ENCODE measurements at regions not wholly inside any gene's neighbourhood (a gene's known extent, or its start where the extent isn't known, plus 50 kb on each side); places are given as distances from the start of the nearest gene placed in this dataset.
"Not testable (repeated sequence)": the region's sequence is repeated elsewhere in the genome, so short reads cannot be mapped to it uniquely, and the experiment has no call there.

DNA sequence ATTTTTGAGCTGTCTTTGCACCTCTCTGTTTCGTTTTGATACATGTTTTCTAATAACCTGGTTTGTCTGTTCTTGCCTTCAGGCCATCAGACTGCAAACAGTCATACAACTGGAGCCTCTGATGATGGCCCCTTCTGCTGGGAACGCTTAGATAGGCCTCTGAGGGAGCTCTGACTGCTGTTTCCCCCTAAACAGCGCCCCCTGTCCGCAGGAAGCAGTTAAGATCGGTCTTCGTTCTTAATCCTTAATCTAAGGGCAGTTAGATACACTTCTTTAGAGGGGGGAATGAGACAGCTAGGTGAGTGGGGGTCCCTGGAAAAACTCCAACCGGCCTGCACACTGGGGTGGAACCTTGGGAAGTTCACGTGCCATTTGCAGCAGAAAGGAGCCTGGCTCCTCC, 1338.8 kb upstream of the SEL1L start:
- no peak for DNase-seq

DNA sequence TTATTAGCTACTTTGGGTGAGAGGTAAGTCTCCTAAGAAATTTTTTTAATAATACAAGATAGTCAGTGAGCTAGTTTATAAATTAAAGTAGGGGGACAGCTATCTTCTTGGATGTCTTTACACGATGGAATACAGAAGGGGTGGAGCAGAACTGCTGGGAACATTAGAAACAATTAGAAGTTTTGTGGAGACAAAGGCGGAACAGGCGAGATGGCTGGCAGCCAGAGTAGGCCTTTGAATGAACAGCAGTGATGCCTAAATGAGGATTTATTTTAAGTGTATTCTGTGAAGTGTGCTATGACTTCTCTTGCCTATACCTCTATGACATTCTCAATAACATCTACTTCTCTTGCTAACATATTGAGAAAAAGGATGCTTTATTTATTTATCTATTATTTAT, 1345.3 kb upstream of the SEL1L start:
- no peak for DNase-seq

GRCh38 chr14:82879949-82880535, 1346.4 kb upstream of the SEL1L start:
- DNase-seq = no peak

DNA sequence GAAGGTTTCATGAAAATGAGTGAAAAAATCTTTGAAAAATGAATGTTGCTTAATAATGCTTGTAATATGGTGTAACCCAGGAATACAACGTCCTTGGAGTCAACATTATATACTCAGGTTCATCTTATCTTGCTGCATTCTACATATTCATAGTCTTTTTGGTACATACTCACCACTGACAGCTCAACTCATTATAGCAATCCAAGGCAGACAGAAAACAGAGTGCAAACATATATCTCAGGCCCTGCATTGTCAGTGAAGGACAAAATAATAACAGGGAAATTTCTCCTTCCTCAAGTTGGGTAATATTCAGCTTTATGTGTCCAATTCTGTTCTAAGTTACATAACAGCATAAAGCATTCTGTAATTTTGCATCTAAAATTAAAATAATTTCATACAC, 1353.0 kb upstream of the SEL1L start:
- no peak for DNase-seq

DNA sequence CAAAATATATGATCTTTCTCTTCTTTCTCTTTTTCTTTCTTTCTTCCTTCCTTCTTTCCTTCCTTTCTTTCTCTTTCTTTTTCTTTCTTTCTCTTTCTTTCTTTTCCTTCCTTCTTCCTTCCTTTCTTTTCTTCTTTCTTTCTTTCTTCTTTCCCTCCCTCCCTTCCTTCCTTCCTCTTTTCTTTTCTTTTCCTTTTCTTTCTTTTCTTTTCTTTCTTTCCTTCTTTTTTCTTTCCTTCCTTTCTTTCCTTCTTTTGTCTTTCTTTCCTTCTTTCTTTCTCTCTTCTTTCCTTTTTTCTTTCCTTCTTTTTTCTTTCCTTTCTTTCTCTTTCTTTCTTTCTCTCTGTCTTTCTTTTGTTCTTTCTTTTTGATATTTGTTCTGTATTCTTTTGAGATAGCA, 1356.0 kb upstream of the SEL1L start:
- DNase-seq = no peak

DNA sequence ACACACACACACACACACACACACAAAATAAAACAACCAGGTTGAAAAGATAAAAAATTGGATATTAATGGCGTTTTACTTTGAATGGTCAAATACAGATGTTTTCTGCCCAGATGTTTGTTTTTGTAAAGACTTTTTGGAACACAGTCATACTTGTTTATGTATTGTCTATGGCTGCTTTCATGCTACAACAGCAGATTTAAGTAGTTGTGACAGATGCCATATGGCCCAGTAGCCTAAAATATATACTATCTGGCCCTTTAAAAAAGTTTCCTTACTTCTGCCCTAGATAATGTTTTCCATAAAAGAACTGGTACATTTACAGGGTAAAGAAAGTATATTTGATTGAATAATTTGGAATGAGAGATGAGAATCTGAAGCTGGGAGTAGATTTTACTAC, 1362.8 kb upstream of the SEL1L start:
- DNase-seq = no peak

DNA sequence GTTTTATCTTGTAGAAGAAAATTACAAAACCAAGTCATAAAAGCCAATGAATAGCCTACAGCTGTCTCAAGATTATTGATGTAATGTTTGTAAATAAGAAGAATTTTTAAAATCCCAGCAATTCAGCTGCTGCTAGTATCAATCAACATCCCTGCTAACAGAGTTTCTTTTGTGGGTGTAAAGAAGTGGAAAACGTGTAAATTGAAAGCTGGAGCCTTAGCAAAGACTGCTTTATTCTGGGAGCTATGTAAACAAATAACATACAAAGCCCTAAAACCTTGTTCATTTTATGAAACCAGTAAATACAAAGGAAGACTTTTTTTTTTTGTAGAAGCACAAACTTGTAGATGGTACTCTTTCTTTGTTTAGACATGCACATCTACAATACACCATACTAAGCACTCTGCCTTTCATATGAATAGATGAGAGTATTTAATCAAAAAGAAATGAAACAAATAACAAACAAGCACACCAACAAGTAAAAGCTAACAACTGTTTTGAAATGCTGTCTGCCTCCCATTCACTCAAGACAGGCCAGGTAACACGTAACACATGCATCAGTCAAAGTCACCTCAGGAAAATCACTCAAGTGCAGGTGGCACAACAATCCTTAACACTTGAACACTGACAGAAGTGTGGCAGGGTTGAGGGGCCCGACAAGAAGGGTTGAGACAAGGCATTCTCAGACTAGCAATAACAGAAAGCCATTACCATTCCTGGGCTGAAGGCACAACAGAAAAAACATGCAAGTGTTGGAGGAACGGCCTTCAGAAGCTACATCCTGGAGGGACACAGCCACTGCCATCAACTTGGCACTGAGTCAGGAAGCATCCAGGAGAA, 1364.0 kb upstream of the SEL1L start:
- no peak for DNase-seq

DNA sequence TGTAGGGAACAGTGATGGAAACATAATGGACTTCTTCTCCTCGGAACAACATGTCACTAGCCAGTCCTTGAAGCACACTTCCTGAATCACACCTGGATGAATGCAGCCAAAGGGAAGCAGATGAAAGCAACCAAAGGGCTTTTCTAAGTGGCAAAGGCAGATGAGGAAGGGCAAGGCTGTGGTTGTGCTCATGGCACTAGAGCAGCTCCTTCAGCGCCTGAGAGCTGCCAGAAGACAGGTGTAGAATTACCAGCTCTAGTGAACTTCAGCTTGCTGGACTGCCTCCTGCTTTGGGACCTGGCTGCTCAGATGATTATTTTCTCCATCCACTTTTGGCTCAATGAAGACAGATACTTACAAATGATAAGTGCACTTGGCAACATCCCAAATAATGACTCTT, 1372.1 kb upstream of the SEL1L start:
- DNase-seq = no peak

DNA sequence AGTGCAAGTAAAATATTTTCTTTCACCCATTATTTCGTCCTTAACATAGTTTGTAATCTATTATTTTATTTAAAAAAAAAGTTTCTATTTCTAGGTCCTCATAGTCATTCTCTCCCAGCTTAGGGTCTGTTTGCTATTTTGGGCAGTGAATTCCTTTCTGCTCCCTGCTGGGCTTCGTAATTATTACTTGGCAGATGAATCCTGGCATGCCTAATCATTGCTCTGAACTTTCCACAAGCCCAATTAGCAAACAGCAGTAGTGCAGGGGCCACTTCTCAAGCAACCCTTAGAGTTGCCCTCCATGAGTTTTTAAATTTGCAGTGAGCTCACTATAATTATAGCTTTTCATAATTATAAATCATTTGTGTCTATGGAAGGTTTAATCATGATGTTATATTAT, 1378.3 kb upstream of the SEL1L start:
- no peak for DNase-seq

GRCh38 chr14:82913396-82913795, 1379.7 kb upstream of the SEL1L start:
- DNase-seq = no peak

DNA sequence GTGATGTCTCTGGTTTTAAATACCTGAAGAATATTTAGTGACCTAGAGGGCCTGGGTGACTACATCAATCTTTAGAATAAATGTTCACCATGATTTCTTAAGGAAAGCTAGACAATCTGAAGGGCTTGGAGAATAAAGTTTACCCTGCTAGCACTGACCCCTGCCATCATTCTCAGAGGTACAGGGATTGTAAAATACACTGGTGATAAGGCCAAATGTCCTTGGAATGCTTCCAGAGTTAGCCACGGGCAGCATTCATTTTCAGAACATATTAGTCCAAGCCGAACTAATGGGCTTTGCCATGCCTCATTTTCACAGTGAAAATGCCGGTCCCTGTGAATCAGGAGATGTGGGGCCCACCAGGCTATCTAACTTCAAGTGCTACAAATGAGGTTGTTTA, 1381.7 kb upstream of the SEL1L start:
- DNase-seq = no peak

- DNase-seq = no peak
Observed at GRCh38 chr14:82935691-82936090, 1402.0 kb upstream of the SEL1L start.

DNA sequence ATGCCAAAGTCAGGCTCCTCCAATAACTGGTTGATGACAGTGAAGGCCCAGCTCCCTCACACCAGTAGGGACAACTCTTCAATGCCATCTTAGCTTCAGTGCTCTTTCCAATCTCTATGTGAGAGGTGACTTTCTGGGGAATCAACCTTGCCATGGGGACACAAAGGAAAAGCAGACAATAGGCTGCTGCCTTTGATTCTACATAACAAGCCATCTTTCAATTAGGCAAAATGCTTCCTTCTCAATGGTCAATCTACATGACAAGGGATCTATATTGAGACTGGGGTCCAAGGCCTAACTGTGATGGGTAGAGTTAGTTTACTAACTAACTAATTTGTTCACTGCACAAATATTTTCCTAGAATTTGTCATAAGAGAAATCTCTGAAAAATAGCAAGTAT, 1417.5 kb upstream of the SEL1L start:
- no peak for DNase-seq

DNA sequence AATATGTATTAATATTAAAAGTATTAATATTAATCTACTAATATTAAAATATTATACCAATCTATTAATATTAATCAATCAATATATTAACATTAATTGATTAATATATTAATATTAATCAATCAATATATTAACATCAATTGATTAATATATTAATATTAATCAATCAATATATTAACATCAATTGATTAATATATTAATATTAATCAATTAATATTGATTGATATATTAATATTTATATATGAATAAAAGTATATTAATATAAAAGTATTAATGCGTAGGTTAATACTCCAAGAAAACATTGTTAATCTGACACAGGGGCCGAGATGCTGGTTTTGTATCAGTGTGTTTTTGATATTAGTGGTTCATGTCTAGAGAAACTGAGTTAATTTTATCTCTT, 1430.1 kb upstream of the SEL1L start:
- DNase-seq = no peak

DNA sequence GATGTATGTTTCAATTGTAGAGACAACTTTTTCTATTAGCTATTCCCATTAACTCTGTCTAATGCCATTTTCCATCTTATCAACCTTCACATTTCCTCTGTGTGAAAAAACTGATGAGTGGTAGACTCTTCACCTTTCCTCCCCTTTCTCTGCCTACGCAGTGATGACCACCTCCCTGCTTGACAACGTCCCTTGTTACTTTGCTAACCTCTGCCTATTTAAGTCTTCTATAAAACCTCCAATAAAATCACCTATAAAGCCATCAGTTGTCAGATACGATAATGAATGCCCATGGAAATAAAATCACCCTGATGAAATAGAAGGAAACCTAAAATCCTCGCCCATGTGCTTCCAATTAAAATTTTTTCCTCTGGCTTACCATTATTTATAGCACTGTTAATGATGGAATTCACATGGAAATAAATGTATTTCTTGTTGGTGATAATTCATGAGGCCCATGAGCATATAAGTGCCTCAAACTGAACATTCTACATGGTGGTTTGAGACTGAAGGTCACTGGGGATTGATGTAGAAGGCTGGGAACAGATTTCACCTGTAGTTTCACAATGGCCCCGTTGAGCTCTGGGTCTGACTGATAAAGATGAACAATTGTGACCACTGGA, 1454.0 kb upstream of the SEL1L start:
- no peak for DNase-seq

DNA sequence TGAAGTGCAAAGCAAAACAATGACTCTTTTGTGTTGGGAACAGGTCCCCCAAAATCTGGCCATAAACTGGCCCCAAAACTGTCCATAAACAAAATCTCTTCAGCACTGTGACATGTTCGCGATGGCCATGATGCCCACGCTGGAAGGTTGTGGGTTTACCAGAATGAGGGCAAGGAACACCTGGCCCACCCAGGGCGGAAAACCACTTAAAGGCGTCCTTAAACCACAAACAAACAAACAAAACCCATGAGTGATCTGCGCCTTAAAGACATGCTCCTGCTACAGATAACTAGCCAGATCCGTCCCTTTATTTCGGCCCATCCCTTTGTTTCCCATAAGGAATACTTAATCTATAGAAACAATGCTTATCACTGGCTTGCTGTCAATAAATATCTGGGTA, 1460.9 kb upstream of the SEL1L start:
- not testable (repeated sequence) for DNase-seq

- DNase-seq = no peak
Observed at GRCh38 chr14:82999802-83000201, 1466.1 kb upstream of the SEL1L start.

DNA sequence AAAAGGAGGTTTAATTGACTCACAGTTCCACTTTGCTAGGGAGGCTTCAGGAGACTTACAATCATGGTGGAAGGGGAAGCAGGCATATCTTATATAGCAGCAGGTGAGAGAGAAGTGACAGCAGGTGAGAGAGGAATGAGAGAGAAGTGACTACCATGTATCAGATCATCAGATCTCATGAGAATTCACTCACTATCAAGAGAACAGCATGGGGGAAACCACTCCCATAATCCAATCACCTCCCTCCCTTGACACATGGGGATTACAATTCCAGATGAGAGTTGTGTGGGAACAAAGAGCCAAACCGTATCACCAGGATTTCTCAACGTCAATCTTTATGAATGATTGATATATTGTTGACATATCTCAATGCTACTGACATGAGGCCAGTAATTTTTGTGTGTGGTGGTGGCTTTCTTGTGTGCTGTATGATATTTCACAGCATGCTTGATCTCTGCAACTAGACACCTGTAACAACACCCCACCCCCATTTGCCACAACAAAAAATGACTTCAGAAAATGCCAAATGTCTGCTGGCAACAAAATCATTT, 1470.9 kb upstream of the SEL1L start:
- no peak for DNase-seq

DNA sequence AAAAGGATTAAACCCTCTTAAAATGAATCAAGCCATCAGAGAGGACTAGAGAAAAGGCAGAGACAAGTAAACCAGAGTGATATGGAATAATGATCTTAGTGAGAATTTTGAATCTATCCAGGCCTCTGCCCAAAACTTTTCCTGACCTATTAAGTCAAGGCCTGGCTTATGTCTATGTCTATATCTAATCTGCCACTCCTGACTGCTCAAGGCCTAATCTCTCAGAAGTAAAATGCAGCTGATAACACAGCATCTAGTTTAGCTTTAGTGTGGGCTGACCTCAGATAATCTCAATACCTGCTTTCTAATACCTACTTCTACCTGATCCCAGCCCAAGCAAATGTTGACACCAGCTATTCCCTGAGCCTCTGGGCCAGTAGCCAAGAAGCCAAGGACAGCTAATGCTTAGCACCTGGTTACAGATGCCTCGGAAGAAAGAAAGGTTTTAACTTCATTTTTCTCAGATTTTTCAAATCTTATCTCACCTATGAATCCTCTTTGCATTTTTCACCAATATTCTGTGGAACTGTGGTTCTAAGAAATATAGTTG, 1472.5 kb upstream of the SEL1L start:
- DNase-seq = no peak

GRCh38 chr14:83007052-83007451, 1473.4 kb upstream of the SEL1L start:
- DNase-seq = not testable (repeated sequence)

- DNase-seq = no peak
Observed at GRCh38 chr14:83007641-83008225, 1474.1 kb upstream of the SEL1L start.

DNA sequence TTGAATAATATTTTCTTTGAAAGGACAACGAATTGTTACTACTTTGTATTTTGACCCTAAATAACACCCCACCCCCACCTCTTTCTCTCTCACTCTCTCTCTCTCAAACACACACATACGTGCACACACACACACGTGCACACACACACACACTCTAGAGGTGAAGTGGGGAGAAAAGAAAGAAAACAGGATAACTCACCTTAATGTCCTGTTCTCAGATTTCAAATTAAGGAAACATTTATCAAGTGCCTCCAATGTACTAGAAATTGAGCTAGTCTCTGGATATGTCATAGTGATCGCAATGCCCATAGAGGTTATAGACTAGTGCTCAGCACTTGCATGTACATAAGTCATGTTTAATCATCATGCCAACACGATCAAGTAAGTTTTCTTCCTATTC, 1483.6 kb upstream of the SEL1L start:
- DNase-seq = no peak

DNA sequence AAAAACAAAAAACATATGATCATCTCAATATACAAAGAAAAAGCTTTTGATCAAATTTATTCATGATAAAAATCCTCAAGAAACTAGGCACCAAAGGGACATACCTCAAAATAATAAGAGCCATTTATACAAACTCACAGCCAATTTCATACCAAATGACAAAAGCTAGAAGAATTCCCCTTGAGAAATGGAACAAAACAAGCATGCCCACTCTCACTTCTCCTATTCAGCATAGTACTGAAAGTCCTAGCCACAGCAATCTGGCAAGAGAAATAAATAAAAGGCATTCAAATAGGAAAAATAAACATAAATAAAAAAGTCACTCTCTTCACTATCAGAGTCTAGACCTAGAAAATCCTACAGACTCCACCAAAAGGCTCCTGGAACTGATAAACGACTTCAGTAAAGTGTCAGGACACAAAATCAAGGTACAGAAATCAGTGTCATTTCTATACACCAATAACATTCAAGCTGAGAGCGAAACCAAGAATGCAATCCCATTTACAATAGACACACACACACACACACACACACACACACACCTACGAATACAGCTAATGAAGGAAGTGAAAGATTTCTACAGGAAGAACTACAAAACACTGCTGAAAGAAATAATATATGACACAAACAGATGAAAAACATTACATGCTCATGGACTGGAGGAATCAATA, 1486.2 kb upstream of the SEL1L start:
- DNase-seq = no peak
